K562 (cell line): ENCODE measurements at regions not wholly inside any gene's neighbourhood (a gene's known extent, or its start where the extent isn't known, plus 50 kb on each side); places are given as distances from the start of the nearest gene placed in this dataset.

ENCODE experiments used
- ATAC-seq: fragments of 200-7000 bp; cut with Tn5 transposase; 3 replicates; pipeline ENCODE4 v1.9.1; 2020; ENCODE audit warnings: moderate library complexity
- BruUV-seq: library from RNA; stranded (reverse); fragments of 400-500 nt; replicated peaks from 2 replicates; lab custom pipeline; 2021; lab: Mats Ljungman, UMichigan
- CTCF ChIA-PET: fragments of 300-600 bp; formaldehyde crosslinking; extraction: SDS; loops from one replicate; lab custom pipeline; 2021; ENCODE audit warnings: low intra/inter-chr PET ratio; lab: Yijun Ruan, JAX
- POLR2A ChIA-PET: fragments of 300-600, 350-650 bp; sonication (Branson Sonifier 250); formaldehyde crosslinking; extraction: SDS; loops from one replicate; lab custom pipeline; 2021; ENCODE audit warnings: antibody characterized with exemption, inconsistent platforms; lab: Yijun Ruan, JAX
- DNase-seq, 4 experiments: peaks; one replicate each; pipeline versions ENCODE4 v3.0.0 to v3.0.0-alpha.2; 2011 to 2018; ENCODE audit warnings: low spot score in 3 of 4, mixed read lengths in 3 of 4; ENCODE audit errors: extremely low read depth in 1 of 4
- FAIRE-seq: peaks from 2 replicates; lab custom pipeline; 2011; peaks lifted over from hg19 to GRCh38; lab: Jason Lieb, UNC
- H2AFZ ChIP-seq: 2 replicates; pipeline ENCODE4 v1.6.0; 2011; ENCODE audit warnings: low read depth, low read length, control low read depth, inconsistent platforms
- H3K27ac ChIP-seq: fragments of 200-600 bp; 3 replicates; pipeline ENCODE4 v1.8.0; 2011; ENCODE audit warnings: low read depth, mild to moderate bottlenecking, control low read depth, inconsistent platforms, low read length, moderate library complexity, mixed read lengths; ENCODE audit errors: extremely low read depth
- H3K27me3 ChIP-seq, 2 experiments: fragments of 300-600 bp in 1 of 2; 2 replicates in 1 of 2; 3 replicates in 1 of 2; pipeline versions ENCODE4 v1.6.0 to v1.8.0; 2011; ENCODE audit warnings: inconsistent platforms in 2 of 2, low read length in 2 of 2, mild to moderate bottlenecking in 1 of 2, mixed read lengths in 1 of 2, moderate library complexity in 1 of 2; ENCODE audit not compliant: control insufficient read depth in 2 of 2, insufficient read depth in 2 of 2
- H3K36me3 ChIP-seq: fragments of 300-600 bp; 3 replicates; pipeline ENCODE4 v1.8.0; 2011; ENCODE audit warnings: mild to moderate bottlenecking, low read length, inconsistent platforms; ENCODE audit not compliant: control insufficient read depth, insufficient read depth
- H3K4me1 ChIP-seq, 2 experiments: fragments of 200-600 bp in 1 of 2; replicated peaks in 1 of 2; 2 replicates in 1 of 2; 3 replicates in 1 of 2; pipeline versions ENCODE4 v1.5.1 to v1.8.0; 2011; ENCODE audit warnings: inconsistent platforms in 2 of 2, low read length in 2 of 2, mild to moderate bottlenecking in 1 of 2, mixed read lengths in 1 of 2, moderate library complexity in 1 of 2; ENCODE audit not compliant: control insufficient read depth in 2 of 2, insufficient read depth in 2 of 2
- H3K4me2 ChIP-seq: 2 replicates; pipeline ENCODE4 v1.6.1; 2011; ENCODE audit warnings: low read length, control low read depth, inconsistent platforms, mixed read lengths; ENCODE audit not compliant: insufficient read depth
- H3K4me3 ChIP-seq: fragments of 200-600 bp; sonication (generic), shearing (Covaris generic); 2 replicates; pipeline ENCODE4 v1.5.1; 2016; ENCODE audit warnings: control low read depth, inconsistent platforms
- H3K79me2 ChIP-seq: fragments of 200-600 bp; 3 replicates; pipeline ENCODE4 v1.8.0; 2011; ENCODE audit warnings: low read length, inconsistent platforms; ENCODE audit not compliant: control insufficient read depth, insufficient read depth
- H3K9ac ChIP-seq, 2 experiments: 2 replicates each; pipeline versions ENCODE4 v1.6.0 to v1.6.1; 2011; ENCODE audit warnings: low read depth in 2 of 2, low read length in 2 of 2, control low read depth in 1 of 2, inconsistent platforms in 1 of 2, mild to moderate bottlenecking in 1 of 2, mixed read lengths in 1 of 2; ENCODE audit not compliant: insufficient read depth in 1 of 2
- H3K9me1 ChIP-seq: one replicate; pipeline ENCODE4 v1.6.0; 2011; ENCODE audit warnings: inconsistent platforms, mild to moderate bottlenecking, low read length, moderate library complexity; ENCODE audit not compliant: control insufficient read depth, insufficient read depth
- H3K9me3 ChIP-seq: replicated peaks from 2 replicates; pipeline ENCODE4 v1.5.1; 2011; ENCODE audit warnings: low read depth, low read length, inconsistent platforms; ENCODE audit not compliant: control insufficient read depth, insufficient read depth
- H4K20me1 ChIP-seq: replicated peaks from 2 replicates; pipeline ENCODE4 v1.6.1; 2011; ENCODE audit warnings: low read length, inconsistent platforms, mixed read lengths; ENCODE audit not compliant: control insufficient read depth, insufficient read depth
- HSF4 ChIP-seq: fragments of 250-450 bp; sonication (Bioruptor Pico); IDR thresholded peaks from 2 replicates; pipeline ENCODE4 v2.1.2; 2022; ENCODE audit warnings: mild to moderate bottlenecking, moderate library complexity, borderline replicate concordance
- ID3 ChIP-seq, 2 experiments: fragments of 250-450 bp in 1 of 2; fragments of 450-650 bp in 1 of 2; sonication (Bioruptor Pico) in 1 of 2; IDR thresholded peaks; 2 replicates each; pipeline versions ENCODE4 v1.6.1 to v1.8.0; 2016 to 2021; ENCODE audit warnings: mild to moderate bottlenecking in 2 of 2, moderate library complexity in 2 of 2, missing compliant biosample characterization in 1 of 2, missing genetic modification characterization in 1 of 2
- KHSRP ChIP-seq: fragments of 450-650 bp; IDR thresholded peaks from 2 replicates; pipeline ENCODE4 v1.6.1; 2017
- L3MBTL2 ChIP-seq: fragments of 450-650 bp; IDR thresholded peaks from 2 replicates; pipeline ENCODE4 v1.6.1; 2016; ENCODE audit warnings: mild to moderate bottlenecking, moderate library complexity
- NCOR1 ChIP-seq: fragments of 450-650 bp; IDR thresholded peaks from 2 replicates; pipeline ENCODE4 v1.6.1; 2016; ENCODE audit warnings: mild to moderate bottlenecking, moderate library complexity
- POLR3A ChIP-seq: IDR thresholded peaks from 2 replicates; pipeline ENCODE4 v1.6.1; 2011; ENCODE audit warnings: borderline replicate concordance, mild to moderate bottlenecking, moderate library complexity; ENCODE audit not compliant: insufficient read length, insufficient read depth; ENCODE audit errors: extremely low read depth
- RUNX1 ChIP-seq: sonication (generic); IDR thresholded peaks from 2 replicates; pipeline ENCODE4 v1.6.1; 2016; ENCODE audit warnings: antibody characterized with exemption, low read depth
- SMAD1 ChIP-seq: fragments of 150-350 bp; IDR thresholded peaks from 2 replicates; pipeline ENCODE4 v1.6.1; 2014; ENCODE audit warnings: low read length, low read depth; ENCODE audit not compliant: partially characterized antibody
- USF2 ChIP-seq: sonication (generic); formaldehyde crosslinking; IDR thresholded peaks from 2 replicates; pipeline ENCODE4 v1.5.0; 2020; ENCODE audit warnings: missing genetic modification reagents
- ZFP1 ChIP-seq: fragments of 450-650 bp; formaldehyde crosslinking; IDR thresholded peaks from 2 replicates; pipeline ENCODE4 v1.4.0; 2020; ENCODE audit warnings: mild to moderate bottlenecking, mixed read lengths
- ZKSCAN1 ChIP-seq: fragments of 150-350 bp; IDR thresholded peaks from 2 replicates; pipeline ENCODE4 v1.6.1; 2016; ENCODE audit warnings: low read depth, low read length
- ZNF174 ChIP-seq: fragments of 250-450 bp; sonication (Bioruptor Pico); IDR thresholded peaks from 2 replicates; pipeline ENCODE4 v1.4.0; 2020; ENCODE audit warnings: mild to moderate bottlenecking
- WGBS: fragments of 100-300 bp; shearing (Covaris generic); methylation state at CpG from one replicate; pipeline ENCODE4 v1.1.6; 2016; ENCODE audit warnings: low coverage, mixed read lengths; ENCODE audit not compliant: insufficient coverage; ENCODE audit errors: missing lambda C conversion rate; 5-methylcytosine and 5-hydroxymethylcytosine counted together
- in situ Hi-C: fragments of 300-500 bp; cut with MboI; formaldehyde crosslinking; loops from 4 replicates; pipeline ENCODE4 v1.15.0; 2018; ENCODE audit warnings: inconsistent platforms, mixed read lengths
- intact Hi-C: fragments of 100-400 bp; cut with micrococcal nuclease; formaldehyde crosslinking; loops from 2 replicates; pipeline ENCODE4 v1.14.2; 2022
- TF ChIP-seq, protein P1 (sequence below): sonication (generic); formaldehyde crosslinking; IDR thresholded peaks from 2 replicates; pipeline ENCODE4 v1.8.0; 2022; ENCODE audit warnings: missing genetic modification reagents, mild to moderate bottlenecking, borderline replicate concordance

DNA sequence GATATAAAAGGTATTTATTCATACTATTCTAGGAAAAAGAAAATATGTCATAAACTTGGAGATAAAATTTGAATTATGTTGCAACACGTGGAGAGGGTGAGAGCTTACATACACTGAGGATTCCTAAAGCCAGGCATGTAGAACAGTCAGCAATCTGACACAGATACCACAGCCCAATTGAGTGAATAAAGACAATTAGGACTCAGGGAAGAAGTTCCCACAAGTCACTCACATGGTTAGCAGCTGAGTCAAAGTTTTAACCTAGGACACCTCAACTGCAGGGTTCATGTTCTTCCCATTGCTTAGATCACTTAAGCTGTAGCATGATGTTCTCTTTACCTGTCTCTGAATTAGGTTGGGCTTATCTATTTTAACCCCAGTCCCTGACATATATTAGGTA lies 189.5 kb downstream of the CMPK2 start:
- no peak overlapping the region for H2AFZ ChIP-seq
- intact Hi-C loops = no loop called here
- ChIA-PET POLR2A (no interaction called here), CTCF (no interaction called here)
- FAIRE-seq (no peak), ATAC-seq (no peak), DNase-seq (no peak)
- BruUV-seq = no TSS peak
- no peak overlapping the region for H3K9ac ChIP-seq
- WGBS = 0% methylated on average over 1 of the region's 1 CpG
- H3K36me3 ChIP-seq = no peaks in the 10 kb centered on the region
- no peak overlapping the region for H3K27ac ChIP-seq
- in situ Hi-C loops = no loop called here
- H3K4me2 ChIP-seq = no peak overlapping the region
- no peaks in the 10 kb centered on the region for H3K9me1 ChIP-seq
- no peaks in the 10 kb centered on the region for H3K9me3 ChIP-seq
- H3K4me3 ChIP-seq = no peak overlapping the region
- no peak for TF ChIP-seq USF2 (CRISPR knock-in tag)
- no peak for TF ChIP-seq NCOR1
- TF ChIP-seq RUNX1 = no peak
- TF ChIP-seq ZNF174 = no peak
- TF ChIP-seq HSF4 (CRISPR knock-in tag) = no peak
- TF ChIP-seq ZKSCAN1 = no peak
- H3K27me3 ChIP-seq = no peaks in the 10 kb centered on the region; a peak in 1 of 5 replicates
- H3K4me1 ChIP-seq = no peaks in the 10 kb centered on the region
- no peaks in the 10 kb centered on the region for H4K20me1 ChIP-seq
- no peaks in the 10 kb centered on the region for H3K79me2 ChIP-seq

- ChIA-PET CTCF (no interaction called here), POLR2A (no interaction called here)
- no peaks in the 10 kb centered on the region for H3K36me3 ChIP-seq
- no TSS peak for BruUV-seq
- no peak for DNase-seq
- no peak overlapping the region for H3K4me3 ChIP-seq
- no peak overlapping the region for H3K27ac ChIP-seq
- TF ChIP-seq ID3 (CRISPR knock-in tag; IDR thresholded peaks at IDR 0.05) = no peak
- TF ChIP-seq ID3 (tag; IDR thresholded peaks at IDR 0.05) = no peak
- TF ChIP-seq, protein P1, sequence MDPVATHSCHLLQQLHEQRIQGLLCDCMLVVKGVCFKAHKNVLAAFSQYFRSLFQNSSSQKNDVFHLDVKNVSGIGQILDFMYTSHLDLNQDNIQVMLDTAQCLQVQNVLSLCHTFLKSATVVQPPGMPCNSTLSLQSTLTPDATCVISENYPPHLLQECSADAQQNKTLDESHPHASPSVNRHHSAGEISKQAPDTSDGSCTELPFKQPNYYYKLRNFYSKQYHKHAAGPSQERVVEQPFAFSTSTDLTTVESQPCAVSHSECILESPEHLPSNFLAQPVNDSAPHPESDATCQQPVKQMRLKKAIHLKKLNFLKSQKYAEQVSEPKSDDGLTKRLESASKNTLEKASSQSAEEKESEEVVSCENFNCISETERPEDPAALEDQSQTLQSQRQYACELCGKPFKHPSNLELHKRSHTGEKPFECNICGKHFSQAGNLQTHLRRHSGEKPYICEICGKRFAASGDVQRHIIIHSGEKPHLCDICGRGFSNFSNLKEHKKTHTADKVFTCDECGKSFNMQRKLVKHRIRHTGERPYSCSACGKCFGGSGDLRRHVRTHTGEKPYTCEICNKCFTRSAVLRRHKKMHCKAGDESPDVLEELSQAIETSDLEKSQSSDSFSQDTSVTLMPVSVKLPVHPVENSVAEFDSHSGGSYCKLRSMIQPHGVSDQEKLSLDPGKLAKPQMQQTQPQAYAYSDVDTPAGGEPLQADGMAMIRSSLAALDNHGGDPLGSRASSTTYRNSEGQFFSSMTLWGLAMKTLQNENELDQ (CRISPR knock-in tag) = no peak
- TF ChIP-seq POLR3A = no peak
- TF ChIP-seq ZFP1 (CRISPR knock-in tag) = no peak
- TF ChIP-seq SMAD1 = no peak
- no peak for TF ChIP-seq L3MBTL2
- TF ChIP-seq KHSRP = no peak
- H3K9me3 ChIP-seq = no peaks in the 10 kb centered on the region
- in situ Hi-C loops = no loop called here
- no peaks in the 10 kb centered on the region for H3K9me1 ChIP-seq
- no peak for FAIRE-seq
- H3K27me3 ChIP-seq = no peaks in the 10 kb centered on the region; a peak in 1 of 5 replicates
- no peaks in the 10 kb centered on the region for H4K20me1 ChIP-seq
- intact Hi-C loops = no loop called here
- no peak overlapping the region for H2AFZ ChIP-seq
- no peaks in the 10 kb centered on the region for H3K79me2 ChIP-seq
- H3K9ac ChIP-seq = no peak overlapping the region
- no peaks in the 10 kb centered on the region for H3K4me1 ChIP-seq
- no peak for ATAC-seq
- H3K4me2 ChIP-seq = no peak overlapping the region
Measured at GRCh38 chr2:6676776-6677175, 188.9 kb downstream of the CMPK2 start.
